Neuronal stem cell (in vitro differentiated cells): ENCODE measurements at regions not wholly inside any gene's neighbourhood (a gene's known extent, or its start where the extent isn't known, plus 50 kb on each side); places are given as distances from the start of the nearest gene placed in this dataset.
A peak's percentile ranks its signal among the peaks of the same experiment; 100 is the strongest.

ENCODE experiments used
- DNase-seq: peaks from one replicate; pipeline ENCODE4 v3.0.0-alpha.2; 2013; ENCODE audit warnings: low spot score
- H2AFZ ChIP-seq: one replicate; pipeline ENCODE4 v1.6.1; 2013; ENCODE audit warnings: mild to moderate bottlenecking, low read length, inconsistent platforms
- H2AK5ac ChIP-seq: 2 replicates; pipeline ENCODE4 v1.6.1; 2013; ENCODE audit warnings: low read depth, mild to moderate bottlenecking, inconsistent platforms, low read length, moderate library complexity, mixed read lengths
- H2BK120ac ChIP-seq: 2 replicates; pipeline ENCODE4 v1.6.1; 2013; ENCODE audit warnings: low read depth, mild to moderate bottlenecking, inconsistent platforms, low read length, moderate library complexity, mixed read lengths
- H2BK12ac ChIP-seq: one replicate; pipeline ENCODE4 v1.6.1; 2013; ENCODE audit warnings: low read length, inconsistent platforms
- H2BK15ac ChIP-seq: 2 replicates; pipeline ENCODE4 v1.6.1; 2013; ENCODE audit warnings: mild to moderate bottlenecking, low read length, inconsistent platforms, mixed read lengths
- H2BK5ac ChIP-seq: one replicate; pipeline ENCODE4 v1.6.1; 2013; ENCODE audit warnings: inconsistent platforms, mild to moderate bottlenecking, low read length, moderate library complexity
- H3K14ac ChIP-seq: one replicate; pipeline ENCODE4 v1.6.1; 2013; ENCODE audit warnings: low read length, inconsistent platforms
- H3K18ac ChIP-seq: 2 replicates; pipeline ENCODE4 v1.6.1; 2013; ENCODE audit warnings: low read length, inconsistent platforms
- H3K23ac ChIP-seq: 2 replicates; pipeline ENCODE4 v1.6.1; 2013; ENCODE audit warnings: low read depth, mild to moderate bottlenecking, mixed read lengths, low read length, inconsistent platforms; ENCODE audit not compliant: poor library complexity
- H3K27ac ChIP-seq: replicated peaks from 3 replicates; pipeline ENCODE4 v1.5.1; 2013; ENCODE audit warnings: low read length, inconsistent platforms
- H3K27me3 ChIP-seq, 3 experiments: 2 replicates each; pipeline ENCODE4 v1.6.1; 2013; ENCODE audit warnings: low read length in 3 of 3, mild to moderate bottlenecking in 2 of 3, inconsistent platforms in 1 of 3, low read depth in 1 of 3, mixed read lengths in 1 of 3, moderate library complexity in 1 of 3; ENCODE audit not compliant: control insufficient read depth in 3 of 3, insufficient read depth in 3 of 3
- H3K36me3 ChIP-seq, 2 donors: replicated peaks in 1 of 2; 2 replicates each; pipeline ENCODE4 v1.6.1; 2013; ENCODE audit warnings: low read length in 2 of 2; ENCODE audit not compliant: control insufficient read depth in 2 of 2, insufficient read depth in 2 of 2
- H3K4ac ChIP-seq: 2 replicates; pipeline ENCODE4 v1.6.1; 2013; ENCODE audit warnings: inconsistent platforms, mild to moderate bottlenecking, low read length, moderate library complexity
- H3K4me1 ChIP-seq, 2 donors: 1 replicate in 1 of 2; 2 replicates in 1 of 2; pipeline ENCODE4 v1.6.1; 2013; ENCODE audit warnings: low read length in 2 of 2, low read depth in 1 of 2; ENCODE audit not compliant: control insufficient read depth in 2 of 2, insufficient read depth in 1 of 2
- H3K4me2 ChIP-seq: one replicate; pipeline ENCODE4 v1.6.1; 2013; ENCODE audit warnings: mild to moderate bottlenecking, low read length, inconsistent platforms; ENCODE audit not compliant: insufficient read depth, poor library complexity, severe bottlenecking
- H3K4me3 ChIP-seq, 2 donors: 2 replicates each; pipeline ENCODE4 v1.5.1; 2013; ENCODE audit warnings: low read length in 2 of 2, mild to moderate bottlenecking in 2 of 2, inconsistent platforms in 1 of 2, moderate library complexity in 1 of 2
- H3K79me1 ChIP-seq: one replicate; pipeline ENCODE4 v1.6.1; 2013; ENCODE audit warnings: low read depth, mild to moderate bottlenecking, inconsistent platforms, low read length, moderate library complexity
- H3K9ac ChIP-seq: one replicate; pipeline ENCODE4 v1.6.1; 2013; ENCODE audit warnings: mild to moderate bottlenecking, low read depth, low read length, inconsistent platforms; ENCODE audit not compliant: poor library complexity
- H3K9me3 ChIP-seq, 2 donors: replicated peaks in 1 of 2; 2 replicates each; pipeline versions ENCODE3 to v1.6.1; 2013; ENCODE audit warnings: low read length in 2 of 2, mild to moderate bottlenecking in 2 of 2, inconsistent platforms in 1 of 2, low read depth in 1 of 2, mixed read lengths in 1 of 2, moderate library complexity in 1 of 2; ENCODE audit not compliant: control insufficient read depth in 2 of 2, insufficient read depth in 1 of 2
- H4K8ac ChIP-seq: one replicate; pipeline ENCODE4 v1.6.1; 2013; ENCODE audit warnings: low read depth, mild to moderate bottlenecking, inconsistent platforms, low read length, moderate library complexity
- H4K91ac ChIP-seq: one replicate; pipeline ENCODE4 v1.6.1; 2013; ENCODE audit warnings: low read length, low read depth, mild to moderate bottlenecking, inconsistent platforms; ENCODE audit not compliant: poor library complexity
- WGBS, 2 donors: extraction: QIAGEN DNeasy Blood & Tissue Kit; methylation state at CpG; one replicate each; pipeline ENCODE4 v1.1.7; 2013; ENCODE audit warnings: missing lambda C conversion rate in 2 of 2, mixed read lengths in 1 of 2; ENCODE audit not compliant: insufficient read length in 2 of 2, insufficient replicate concordance in 1 of 2; ENCODE audit errors: extremely low coverage in 2 of 2; 5-methylcytosine and 5-hydroxymethylcytosine counted together

GRCh38 chr1:47655521-47656300, 217.9 kb downstream of the FOXD2 start:
- Histone ChIP-seq H2AK5ac (no peak overlapping the region), H3K14ac (no peak overlapping the region), H3K4me3 (no peak overlapping the region), H3K4me1 (peaks cover 0 to 7% of the 10 kb centered on the region in 2 donors), H2BK120ac (no peak overlapping the region), H2AFZ (no peak overlapping the region), H3K9me3 (peaks cover 0 to 2% of the 10 kb centered on the region in 2 donors), H2BK15ac (no peak overlapping the region), H4K8ac (no peak overlapping the region), H3K4ac (no peak overlapping the region), H3K4me2 (no peak overlapping the region), H3K23ac (no peak overlapping the region), H4K91ac (no peak overlapping the region), H3K18ac (no peak overlapping the region), H3K9ac (no peak overlapping the region), H3K36me3 (no peaks in the 10 kb centered on the region), H2BK12ac (no peak overlapping the region), H3K27ac (no peak overlapping the region), H3K79me1 (no peaks in the 10 kb centered on the region), H2BK5ac (no peak overlapping the region), H3K27me3 (no peaks in the 10 kb centered on the region)
- no CpG with 5 or more reads among the region's 5 CpGs for WGBS, 2 donors
- no peak for DNase-seq

- H2AK5ac ChIP-seq: no peak overlapping the region
- no peak overlapping the region for H3K4me2 ChIP-seq
- H3K14ac ChIP-seq: no peak overlapping the region
- H3K79me1 ChIP-seq: no peaks in the 10 kb centered on the region
- H4K91ac ChIP-seq: no peak overlapping the region
- peaks cover 0 to 8% of the 10 kb centered on the region in 2 donors for H3K4me1 ChIP-seq
- no peak overlapping the region for H3K18ac ChIP-seq
- H2BK120ac ChIP-seq: no peak overlapping the region
- H2BK5ac ChIP-seq: no peak overlapping the region
- H2BK15ac ChIP-seq: no peak overlapping the region
- WGBS, 2 donors: no CpG with 5 or more reads among the region's 18 CpGs
- H2BK12ac ChIP-seq: no peak overlapping the region
- H3K9ac ChIP-seq: no peak overlapping the region
- no peaks in the 10 kb centered on the region for H3K36me3 ChIP-seq
- H2AFZ ChIP-seq: no peak overlapping the region
- no peak overlapping the region for H3K4me3 ChIP-seq
- H3K27ac ChIP-seq: no peak overlapping the region
- peaks cover 0 to 2% of the 10 kb centered on the region in 2 donors for H3K9me3 ChIP-seq
- H3K4ac ChIP-seq: no peak overlapping the region
- H3K23ac ChIP-seq: no peak overlapping the region
- H3K27me3 ChIP-seq: no peaks in the 10 kb centered on the region
- H4K8ac ChIP-seq: no peak overlapping the region
- no peak for DNase-seq
Observed at GRCh38 chr1:47656719-47657685, 219.2 kb downstream of the FOXD2 start.

- H3K27me3 ChIP-seq: no peaks in the 10 kb centered on the region
- no peak overlapping the region for H3K14ac ChIP-seq
- H3K27ac ChIP-seq: no peak overlapping the region
- no peak overlapping the region for H4K8ac ChIP-seq
- no peak overlapping the region for H3K4me3 ChIP-seq
- DNase-seq: no peak
- H2BK5ac ChIP-seq: no peak overlapping the region
- no peak overlapping the region for H3K23ac ChIP-seq
- H3K4me1 ChIP-seq: peaks cover 0 to 8% of the 10 kb centered on the region in 2 donors
- peak overlapping the region; percentile 77 for H3K18ac ChIP-seq
- no peak overlapping the region for H2AFZ ChIP-seq
- H2BK120ac ChIP-seq: no peak overlapping the region
- no peak overlapping the region for H3K9ac ChIP-seq
- no peak overlapping the region for H3K4ac ChIP-seq
- H3K36me3 ChIP-seq: no peaks in the 10 kb centered on the region
- peak overlapping the region; percentile 33 for H2BK12ac ChIP-seq
- peak overlapping the region; percentile 31 for H2BK15ac ChIP-seq
- no peak overlapping the region for H3K4me2 ChIP-seq
- no peak overlapping the region for H4K91ac ChIP-seq
- H3K79me1 ChIP-seq: no peaks in the 10 kb centered on the region
- no peak overlapping the region for H2AK5ac ChIP-seq
- peaks cover 0 to 2% of the 10 kb centered on the region in 2 donors for H3K9me3 ChIP-seq
- WGBS, 2 donors: no CpG with 5 or more reads among the region's 9 CpGs
Observed at GRCh38 chr1:47658161-47658920, 220.5 kb downstream of the FOXD2 start.
